ENCODE measurements at regions not wholly inside any gene's neighbourhood (a gene's known extent, or its start where the extent isn't known, plus 50 kb on each side); places are given as distances from the start of the nearest gene placed in this dataset.

DNA sequence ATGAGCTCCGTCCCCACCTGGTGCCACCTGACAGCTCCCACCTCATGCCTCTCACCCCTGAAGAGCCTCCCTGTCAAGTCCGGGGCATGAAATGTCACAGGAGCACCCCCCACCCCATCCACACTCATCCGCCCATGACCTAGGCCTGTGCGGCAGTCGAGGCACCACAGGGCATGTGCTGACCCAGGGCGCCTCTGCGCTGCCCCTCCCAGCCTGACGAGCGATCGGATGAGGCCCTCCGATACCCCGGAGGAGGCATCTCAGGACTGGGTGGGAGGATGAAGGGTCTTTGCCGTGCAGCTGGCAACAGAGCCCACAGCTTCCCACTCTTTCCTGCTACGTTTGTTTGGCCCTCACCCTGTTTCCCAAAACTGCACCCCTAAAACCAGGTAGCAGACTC, 184.4 kb upstream of the TCERG1L start:
- H3K4me3 ChIP-seq (ENCODE audit: insufficient read depth, low read depth, low read length) = no peak overlapping the region
- WGBS, 2 experiments = 95 to 96% methylated on average over 14 of the region's 14 CpGs
- H3K4me1 ChIP-seq (ENCODE audit: control insufficient read depth, insufficient read depth, low read length) = no peaks in the 10 kb centered on the region
- H3K36me3 ChIP-seq (ENCODE audit: control insufficient read depth, insufficient read depth, low read length) = no peaks in the 10 kb centered on the region
- H3K27me3 ChIP-seq (ENCODE audit: control insufficient read depth, insufficient read depth, low read length, poor library complexity, severe bottlenecking) = no peaks in the 10 kb centered on the region
- no peak overlapping the region for H3K27ac ChIP-seq (ENCODE audit: insufficient read depth, low read depth, low read length, poor library complexity, severe bottlenecking)
- no peaks in the 10 kb centered on the region for H3K9me3 ChIP-seq (ENCODE audit: control insufficient read depth, low read length)

GRCh38 chr10:131496351-131497052, 185.0 kb upstream of the TCERG1L start:
- H3K9me3 ChIP-seq (ENCODE audit: control insufficient read depth, low read length) = no peaks in the 10 kb centered on the region

DNA sequence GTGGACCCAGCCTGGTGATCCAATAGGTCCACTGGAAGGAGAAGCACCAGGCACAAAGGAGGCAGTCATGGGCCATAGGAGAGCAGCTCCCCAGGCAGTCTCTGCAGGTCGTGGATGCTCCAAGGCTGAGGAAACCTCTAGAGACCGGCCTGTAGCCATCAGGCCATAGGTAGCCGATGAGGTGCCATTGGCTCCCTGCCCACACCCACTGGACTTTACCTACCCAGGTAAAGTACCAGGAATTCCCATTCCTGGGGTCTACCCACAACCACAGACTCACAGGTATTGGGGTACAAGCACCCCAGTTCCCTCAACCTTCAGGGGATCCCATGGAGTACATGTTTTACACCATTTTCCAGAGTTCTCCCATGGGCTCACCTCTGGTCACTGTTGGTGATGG, 188.0 kb upstream of the TCERG1L start:
- WGBS, 2 experiments = 81 to 96% methylated on average over 3 of the region's 3 CpGs
- Histone ChIP-seq H3K36me3 (ENCODE audit: control insufficient read depth, insufficient read depth, low read length) (no peaks in the 10 kb centered on the region), H3K4me3 (ENCODE audit: insufficient read depth, low read depth, low read length) (no peak overlapping the region), H3K27ac (ENCODE audit: insufficient read depth, low read depth, low read length, poor library complexity, severe bottlenecking) (no peak overlapping the region), H3K27me3 (ENCODE audit: control insufficient read depth, insufficient read depth, low read length, poor library complexity, severe bottlenecking) (no peaks in the 10 kb centered on the region), H3K9me3 (ENCODE audit: control insufficient read depth, low read length) (no peaks in the 10 kb centered on the region), H3K4me1 (ENCODE audit: control insufficient read depth, insufficient read depth, low read length) (no peaks in the 10 kb centered on the region)

More at GRCh38 chr10:131496351-131497052, 185.0 kb upstream of the TCERG1L start:
- H3K4me3 ChIP-seq (ENCODE audit: insufficient read depth, low read depth, low read length) = no peak overlapping the region
- no peaks in the 10 kb centered on the region for H3K27me3 ChIP-seq (ENCODE audit: control insufficient read depth, insufficient read depth, low read length, poor library complexity, severe bottlenecking)
- no peaks in the 10 kb centered on the region for H3K36me3 ChIP-seq (ENCODE audit: control insufficient read depth, insufficient read depth, low read length)
- H3K27ac ChIP-seq (ENCODE audit: insufficient read depth, low read depth, low read length, poor library complexity, severe bottlenecking) = no peak overlapping the region
- H3K4me1 ChIP-seq (ENCODE audit: control insufficient read depth, insufficient read depth, low read length) = no peaks in the 10 kb centered on the region
- 93 to 95% methylated on average over 16 of the region's 16 CpGs for WGBS, 2 experiments

DNA sequence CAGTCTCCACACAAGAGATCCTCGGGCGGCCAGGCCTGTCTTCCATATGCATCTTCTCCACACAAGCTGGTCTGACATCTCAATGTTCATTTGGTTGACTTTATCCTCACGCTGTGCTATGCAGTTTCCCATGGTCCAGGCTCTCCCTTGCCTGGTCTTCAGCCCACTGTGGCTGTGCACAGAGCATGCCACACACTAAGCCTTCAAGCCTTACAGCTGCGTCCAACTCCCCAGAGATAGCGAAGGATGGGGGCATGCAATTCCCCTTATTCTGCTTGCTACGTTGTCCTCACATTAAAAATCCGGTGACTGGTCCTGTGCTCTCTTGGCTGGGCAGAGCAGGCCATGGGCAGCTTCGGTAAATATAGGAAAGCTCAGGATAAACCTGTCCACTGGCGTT, 188.7 kb upstream of the TCERG1L start:
- 92 to 93% methylated on average over 9 of the region's 9 CpGs for WGBS, 2 experiments
- Histone ChIP-seq H3K36me3 (ENCODE audit: control insufficient read depth, insufficient read depth, low read length) (no peaks in the 10 kb centered on the region), H3K4me1 (ENCODE audit: control insufficient read depth, insufficient read depth, low read length) (no peaks in the 10 kb centered on the region), H3K9me3 (ENCODE audit: control insufficient read depth, low read length) (no peaks in the 10 kb centered on the region), H3K27ac (ENCODE audit: insufficient read depth, low read depth, low read length, poor library complexity, severe bottlenecking) (no peak overlapping the region), H3K27me3 (ENCODE audit: control insufficient read depth, insufficient read depth, low read length, poor library complexity, severe bottlenecking) (no peaks in the 10 kb centered on the region), H3K4me3 (ENCODE audit: insufficient read depth, low read depth, low read length) (no peak overlapping the region)

GRCh38 chr10:131500892-131501291, 189.4 kb upstream of the TCERG1L start:
- H3K9me3 ChIP-seq (ENCODE audit: control insufficient read depth, low read length) = no peaks in the 10 kb centered on the region
- H3K4me3 ChIP-seq (ENCODE audit: insufficient read depth, low read depth, low read length) = no peak overlapping the region
- H3K36me3 ChIP-seq (ENCODE audit: control insufficient read depth, insufficient read depth, low read length) = no peaks in the 10 kb centered on the region
- WGBS, 2 experiments = 92% methylated on average over 5 of the region's 5 CpGs
- H3K27me3 ChIP-seq (ENCODE audit: control insufficient read depth, insufficient read depth, low read length, poor library complexity, severe bottlenecking) = no peaks in the 10 kb centered on the region
- H3K27ac ChIP-seq (ENCODE audit: insufficient read depth, low read depth, low read length, poor library complexity, severe bottlenecking) = no peak overlapping the region
- no peaks in the 10 kb centered on the region for H3K4me1 ChIP-seq (ENCODE audit: control insufficient read depth, insufficient read depth, low read length)

DNA sequence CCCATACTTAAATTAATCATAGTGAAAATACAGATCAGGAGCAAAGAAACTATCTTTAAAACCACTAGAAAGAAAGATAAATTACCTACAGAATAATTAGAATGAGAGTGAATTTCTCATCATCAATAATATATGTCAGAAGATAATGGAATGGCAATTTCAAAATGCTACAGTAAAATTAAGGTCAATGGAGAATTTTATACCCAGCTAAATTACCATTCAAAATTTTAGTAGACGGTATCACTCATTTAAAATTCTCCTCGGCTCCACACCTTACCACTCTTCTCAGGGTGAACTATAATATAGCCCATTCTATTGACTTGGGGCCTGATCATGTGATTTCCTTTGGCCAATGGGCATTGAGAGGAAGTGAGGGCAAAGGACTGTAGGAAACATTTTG, 192.5 kb upstream of the TCERG1L start:
- Histone ChIP-seq H3K9me3 (ENCODE audit: control insufficient read depth, low read length) (no peaks in the 10 kb centered on the region), H3K27ac (ENCODE audit: insufficient read depth, low read depth, low read length, poor library complexity, severe bottlenecking) (no peak overlapping the region), H3K36me3 (ENCODE audit: control insufficient read depth, insufficient read depth, low read length) (no peaks in the 10 kb centered on the region), H3K27me3 (ENCODE audit: control insufficient read depth, insufficient read depth, low read length, poor library complexity, severe bottlenecking) (no peaks in the 10 kb centered on the region), H3K4me3 (ENCODE audit: insufficient read depth, low read depth, low read length) (no peak overlapping the region), H3K4me1 (ENCODE audit: control insufficient read depth, insufficient read depth, low read length) (no peaks in the 10 kb centered on the region)
- 89 to 94% methylated on average over 2 of the region's 2 CpGs for WGBS, 2 experiments

GRCh38 chr10:131511391-131511790, 199.9 kb upstream of the TCERG1L start:
- Histone ChIP-seq H3K27me3 (ENCODE audit: control insufficient read depth, insufficient read depth, low read length, poor library complexity, severe bottlenecking) (no peaks in the 10 kb centered on the region), H3K4me3 (ENCODE audit: insufficient read depth, low read depth, low read length) (no peak overlapping the region), H3K36me3 (ENCODE audit: control insufficient read depth, insufficient read depth, low read length) (no peaks in the 10 kb centered on the region), H3K9me3 (ENCODE audit: control insufficient read depth, low read length) (peaks cover 4% of the 10 kb centered on the region), H3K27ac (ENCODE audit: insufficient read depth, low read depth, low read length, poor library complexity, severe bottlenecking) (no peak overlapping the region), H3K4me1 (ENCODE audit: control insufficient read depth, insufficient read depth, low read length) (no peaks in the 10 kb centered on the region)
- WGBS, 2 experiments = 93 to 94% methylated on average over 8 to 9 of the region's 9 CpGs

DNA sequence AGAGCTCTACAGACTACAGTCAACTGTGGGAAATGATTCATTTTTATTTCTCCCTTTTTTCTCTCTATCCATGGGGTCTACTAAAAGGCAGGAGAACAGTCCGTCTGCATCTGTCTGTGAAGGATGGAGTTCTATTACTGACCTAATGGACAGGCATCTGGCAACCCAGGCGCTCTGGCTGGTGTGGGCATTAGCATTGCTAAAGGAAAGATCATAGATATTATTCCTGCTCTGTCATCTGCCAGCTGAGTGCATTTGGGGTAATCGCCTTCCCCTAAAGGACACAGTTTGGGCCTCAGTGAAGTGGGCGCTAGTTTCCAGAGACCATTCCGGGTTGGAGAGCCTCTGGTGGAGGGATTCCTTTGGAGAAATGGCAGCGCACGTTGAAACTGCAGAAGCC, 201.3 kb upstream of the TCERG1L start:
- Histone ChIP-seq H3K27ac (ENCODE audit: insufficient read depth, low read depth, low read length, poor library complexity, severe bottlenecking) (no peak overlapping the region), H3K4me3 (ENCODE audit: insufficient read depth, low read depth, low read length) (no peak overlapping the region), H3K36me3 (ENCODE audit: control insufficient read depth, insufficient read depth, low read length) (no peaks in the 10 kb centered on the region), H3K27me3 (ENCODE audit: control insufficient read depth, insufficient read depth, low read length, poor library complexity, severe bottlenecking) (no peaks in the 10 kb centered on the region), H3K9me3 (ENCODE audit: control insufficient read depth, low read length) (peaks cover 4% of the 10 kb centered on the region), H3K4me1 (ENCODE audit: control insufficient read depth, insufficient read depth, low read length) (no peaks in the 10 kb centered on the region)
- WGBS, 2 experiments = 93 to 95% methylated on average over 7 of the region's 7 CpGs

DNA sequence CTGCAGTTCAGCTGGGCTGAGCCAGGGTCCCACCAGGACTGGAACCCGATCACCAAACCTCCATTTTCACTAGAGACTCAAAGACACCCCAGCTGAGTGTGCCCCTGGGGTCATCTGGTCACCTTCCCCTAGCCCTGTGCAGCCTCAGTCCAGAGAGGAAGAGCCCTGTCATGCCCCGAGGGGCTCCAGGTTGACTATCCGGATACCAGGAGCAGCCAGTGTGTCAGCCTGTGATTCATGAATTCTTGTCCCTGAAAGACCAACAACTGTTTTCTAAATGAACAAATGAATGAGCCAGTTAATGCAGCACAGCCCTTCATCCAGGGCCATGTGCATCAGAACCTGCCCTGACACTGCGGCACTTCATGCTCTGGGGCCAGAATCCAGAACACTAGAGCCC, 201.9 kb upstream of the TCERG1L start:
- Histone ChIP-seq H3K4me1 (ENCODE audit: control insufficient read depth, insufficient read depth, low read length) (no peaks in the 10 kb centered on the region), H3K27ac (ENCODE audit: insufficient read depth, low read depth, low read length, poor library complexity, severe bottlenecking) (no peak overlapping the region), H3K4me3 (ENCODE audit: insufficient read depth, low read depth, low read length) (no peak overlapping the region), H3K9me3 (ENCODE audit: control insufficient read depth, low read length) (peaks cover 4% of the 10 kb centered on the region), H3K27me3 (ENCODE audit: control insufficient read depth, insufficient read depth, low read length, poor library complexity, severe bottlenecking) (no peaks in the 10 kb centered on the region), H3K36me3 (ENCODE audit: control insufficient read depth, insufficient read depth, low read length) (no peaks in the 10 kb centered on the region)
- WGBS, 2 experiments = 91 to 94% methylated on average over 4 of the region's 4 CpGs

GRCh38 chr10:131513901-131514300, 202.4 kb upstream of the TCERG1L start:
- no peaks in the 10 kb centered on the region for H3K4me1 ChIP-seq (ENCODE audit: control insufficient read depth, insufficient read depth, low read length)
- WGBS, 2 experiments = 85 to 87% methylated on average over 8 of the region's 8 CpGs
- no peaks in the 10 kb centered on the region for H3K27me3 ChIP-seq (ENCODE audit: control insufficient read depth, insufficient read depth, low read length, poor library complexity, severe bottlenecking)
- peaks cover 4% of the 10 kb centered on the region for H3K9me3 ChIP-seq (ENCODE audit: control insufficient read depth, low read length)
- no peak overlapping the region for H3K27ac ChIP-seq (ENCODE audit: insufficient read depth, low read depth, low read length, poor library complexity, severe bottlenecking)
- H3K4me3 ChIP-seq (ENCODE audit: insufficient read depth, low read depth, low read length) = no peak overlapping the region
- H3K36me3 ChIP-seq (ENCODE audit: control insufficient read depth, insufficient read depth, low read length) = no peaks in the 10 kb centered on the region

DNA sequence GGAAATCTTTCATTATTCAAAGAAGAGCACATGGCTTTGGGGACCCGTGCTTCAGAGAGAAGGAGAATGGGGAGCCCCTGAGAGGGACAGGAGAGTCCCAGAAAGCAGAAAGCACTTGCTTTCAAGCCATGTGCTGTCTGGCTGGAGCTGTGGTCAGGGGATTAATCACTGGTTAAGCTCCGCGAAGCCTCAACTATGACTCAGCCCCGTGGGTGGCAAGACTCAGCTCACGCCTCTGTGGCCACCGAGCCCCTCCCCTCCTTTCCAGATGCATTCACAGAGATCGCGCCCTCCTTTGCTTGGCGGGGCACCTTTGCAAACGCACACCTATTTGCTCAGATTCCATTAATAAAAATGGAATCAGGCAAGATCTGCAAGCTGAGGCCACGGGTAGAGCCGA, 202.9 kb upstream of the TCERG1L start:
- WGBS, 2 experiments = 48 to 49% methylated on average over 12 of the region's 12 CpGs
- Histone ChIP-seq H3K36me3 (ENCODE audit: control insufficient read depth, insufficient read depth, low read length) (no peaks in the 10 kb centered on the region), H3K9me3 (ENCODE audit: control insufficient read depth, low read length) (peaks cover 4% of the 10 kb centered on the region), H3K4me3 (ENCODE audit: insufficient read depth, low read depth, low read length) (no peak overlapping the region), H3K27me3 (ENCODE audit: control insufficient read depth, insufficient read depth, low read length, poor library complexity, severe bottlenecking) (no peaks in the 10 kb centered on the region), H3K27ac (ENCODE audit: insufficient read depth, low read depth, low read length, poor library complexity, severe bottlenecking) (no peak overlapping the region), H3K4me1 (ENCODE audit: control insufficient read depth, insufficient read depth, low read length) (no peaks in the 10 kb centered on the region)
